ENCODE measurements at regions not wholly inside any gene's neighbourhood (a gene's known extent, or its start where the extent isn't known, plus 50 kb on each side); places are given as distances from the start of the nearest gene placed in this dataset.

GRCh38 chr1:10899490-10900250 is 103.2 kb upstream of the CASZ1 start:
- H2AFZ ChIP-seq (ENCODE audit: low read depth, low read length) = no peak overlapping the region
- H3K4me1 ChIP-seq (ENCODE audit: insufficient read depth, low read length) = peaks cover 14% of the 10 kb centered on the region
- peaks cover 35% of the 10 kb centered on the region for H4K20me1 ChIP-seq (ENCODE audit: insufficient read depth, low read length)
- H3K27me3 ChIP-seq (ENCODE audit: insufficient read depth, low read length, poor library complexity) = no peaks in the 10 kb centered on the region
- no peak overlapping the region for H3K4me2 ChIP-seq (ENCODE audit: insufficient read depth, low read length)
- no peak overlapping the region for H3K27ac ChIP-seq (ENCODE audit: low read length)
- H3K4me3 ChIP-seq (ENCODE audit: low read depth in 1 of 2, low read length in 2 of 2) = no peak overlapping the region
- TF ChIP-seq EZH2 (IDR thresholded peaks at IDR 0.05; ENCODE audit: borderline replicate concordance, low read depth, low read length, severe bottlenecking) = no peak
- TF ChIP-seq, protein P1, sequence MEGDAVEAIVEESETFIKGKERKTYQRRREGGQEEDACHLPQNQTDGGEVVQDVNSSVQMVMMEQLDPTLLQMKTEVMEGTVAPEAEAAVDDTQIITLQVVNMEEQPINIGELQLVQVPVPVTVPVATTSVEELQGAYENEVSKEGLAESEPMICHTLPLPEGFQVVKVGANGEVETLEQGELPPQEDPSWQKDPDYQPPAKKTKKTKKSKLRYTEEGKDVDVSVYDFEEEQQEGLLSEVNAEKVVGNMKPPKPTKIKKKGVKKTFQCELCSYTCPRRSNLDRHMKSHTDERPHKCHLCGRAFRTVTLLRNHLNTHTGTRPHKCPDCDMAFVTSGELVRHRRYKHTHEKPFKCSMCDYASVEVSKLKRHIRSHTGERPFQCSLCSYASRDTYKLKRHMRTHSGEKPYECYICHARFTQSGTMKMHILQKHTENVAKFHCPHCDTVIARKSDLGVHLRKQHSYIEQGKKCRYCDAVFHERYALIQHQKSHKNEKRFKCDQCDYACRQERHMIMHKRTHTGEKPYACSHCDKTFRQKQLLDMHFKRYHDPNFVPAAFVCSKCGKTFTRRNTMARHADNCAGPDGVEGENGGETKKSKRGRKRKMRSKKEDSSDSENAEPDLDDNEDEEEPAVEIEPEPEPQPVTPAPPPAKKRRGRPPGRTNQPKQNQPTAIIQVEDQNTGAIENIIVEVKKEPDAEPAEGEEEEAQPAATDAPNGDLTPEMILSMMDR (IDR thresholded peaks at IDR 0.05; ENCODE audit: borderline replicate concordance, extremely low read depth, low read length, poor library complexity, severe bottlenecking) = no peak
- no peaks in the 10 kb centered on the region for H3K9me3 ChIP-seq (ENCODE audit: insufficient read depth, low read length, severe bottlenecking)
- ATAC-seq (ENCODE audit: insufficient read depth, low read depth) (no peak), DNase-seq (no peak)
- H3K36me3 ChIP-seq (ENCODE audit: insufficient read depth, low read length) = no peaks in the 10 kb centered on the region
- no peak overlapping the region for H3K9ac ChIP-seq (ENCODE audit: low read depth, low read length)
- no peaks in the 10 kb centered on the region for H3K79me2 ChIP-seq (ENCODE audit: insufficient read depth, low read length)

DNA sequence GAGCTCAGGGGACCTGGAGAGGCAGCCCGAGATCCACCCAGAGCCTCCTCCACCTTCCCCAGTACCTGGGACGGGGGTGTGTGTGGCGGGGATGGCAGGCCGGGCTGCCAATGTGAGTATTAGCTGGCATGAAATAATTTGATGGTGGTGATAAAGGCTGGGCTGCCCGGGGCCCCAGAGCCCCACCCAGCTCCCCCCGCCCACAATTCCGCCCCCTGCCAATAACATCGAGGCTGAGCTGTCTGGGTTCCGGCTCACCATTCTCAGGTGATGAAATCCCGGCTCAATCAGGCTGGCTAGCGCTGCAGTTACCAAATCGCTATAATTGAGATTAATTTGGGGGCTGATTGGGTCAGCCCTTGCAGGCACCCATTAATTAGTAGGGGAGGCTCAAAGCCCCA is 103.8 kb upstream of the CASZ1 start:
- Histone ChIP-seq H3K36me3 (ENCODE audit: insufficient read depth, low read length) (no peaks in the 10 kb centered on the region), H3K4me2 (ENCODE audit: insufficient read depth, low read length) (no peak overlapping the region), H3K9ac (ENCODE audit: low read depth, low read length) (no peak overlapping the region), H3K79me2 (ENCODE audit: insufficient read depth, low read length) (no peaks in the 10 kb centered on the region), H4K20me1 (ENCODE audit: insufficient read depth, low read length) (peaks cover 35% of the 10 kb centered on the region), H3K27me3 (ENCODE audit: insufficient read depth, low read length, poor library complexity) (no peaks in the 10 kb centered on the region), H3K9me3 (ENCODE audit: insufficient read depth, low read length, severe bottlenecking) (no peaks in the 10 kb centered on the region), H3K4me1 (ENCODE audit: insufficient read depth, low read length) (peaks cover 20% of the 10 kb centered on the region), H3K27ac (ENCODE audit: low read length) (no peak overlapping the region), H2AFZ (ENCODE audit: low read depth, low read length) (no peak overlapping the region), H3K4me3 (ENCODE audit: low read depth in 1 of 2, low read length in 2 of 2) (no peak overlapping the region)
- DNase-seq (no peak), ATAC-seq (ENCODE audit: insufficient read depth, low read depth) (no peak)
- no peak for TF ChIP-seq EZH2 (IDR thresholded peaks at IDR 0.05; ENCODE audit: borderline replicate concordance, low read depth, low read length, severe bottlenecking)
- TF ChIP-seq, protein P1 (IDR thresholded peaks at IDR 0.05; ENCODE audit: borderline replicate concordance, extremely low read depth, low read length, poor library complexity, severe bottlenecking) = no peak

DNA sequence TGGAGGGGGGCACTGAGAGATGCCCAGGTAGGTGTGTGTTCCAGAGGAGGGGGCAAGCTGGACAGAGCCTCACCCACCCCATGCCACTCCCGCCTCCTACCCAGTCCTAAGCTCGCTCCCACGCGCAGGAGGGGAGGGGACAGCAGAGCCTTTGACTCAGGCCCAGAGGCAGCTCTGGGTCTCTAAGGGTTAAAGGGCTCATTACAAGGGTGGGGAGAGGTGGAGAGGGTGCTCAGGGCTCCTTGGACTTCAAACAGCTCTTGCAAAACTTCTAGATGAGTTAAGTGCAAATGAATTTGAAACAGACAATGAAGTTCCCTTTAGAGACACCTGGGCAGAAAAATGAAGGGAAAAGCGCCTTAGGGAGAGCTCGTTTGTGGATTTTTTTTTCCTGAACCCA is 104.2 kb upstream of the CASZ1 start:
- Histone ChIP-seq H4K20me1 (ENCODE audit: insufficient read depth, low read length) (peaks cover 35% of the 10 kb centered on the region), H3K36me3 (ENCODE audit: insufficient read depth, low read length) (no peaks in the 10 kb centered on the region), H3K27me3 (ENCODE audit: insufficient read depth, low read length, poor library complexity) (no peaks in the 10 kb centered on the region), H3K9me3 (ENCODE audit: insufficient read depth, low read length, severe bottlenecking) (no peaks in the 10 kb centered on the region), H3K79me2 (ENCODE audit: insufficient read depth, low read length) (no peaks in the 10 kb centered on the region), H3K4me1 (ENCODE audit: insufficient read depth, low read length) (peaks cover 24% of the 10 kb centered on the region), H3K27ac (ENCODE audit: low read length) (no peak overlapping the region), H3K4me2 (ENCODE audit: insufficient read depth, low read length) (no peak overlapping the region), H3K9ac (ENCODE audit: low read depth, low read length) (no peak overlapping the region), H2AFZ (ENCODE audit: low read depth, low read length) (no peak overlapping the region), H3K4me3 (ENCODE audit: low read depth in 1 of 2, low read length in 2 of 2) (no peak overlapping the region)
- TF ChIP-seq, protein P1 (IDR thresholded peaks at IDR 0.05; ENCODE audit: borderline replicate concordance, extremely low read depth, low read length, poor library complexity, severe bottlenecking) = no peak
- no peak for TF ChIP-seq EZH2 (IDR thresholded peaks at IDR 0.05; ENCODE audit: borderline replicate concordance, low read depth, low read length, severe bottlenecking)
- DNase-seq = no peak
- ATAC-seq (ENCODE audit: insufficient read depth, low read depth) = no peak

Measured in DND-41 (cell line).